ENCODE measurements at regions not wholly inside any gene's neighbourhood (a gene's known extent, or its start where the extent isn't known, plus 50 kb on each side); places are given as distances from the start of the nearest gene placed in this dataset.

DNA sequence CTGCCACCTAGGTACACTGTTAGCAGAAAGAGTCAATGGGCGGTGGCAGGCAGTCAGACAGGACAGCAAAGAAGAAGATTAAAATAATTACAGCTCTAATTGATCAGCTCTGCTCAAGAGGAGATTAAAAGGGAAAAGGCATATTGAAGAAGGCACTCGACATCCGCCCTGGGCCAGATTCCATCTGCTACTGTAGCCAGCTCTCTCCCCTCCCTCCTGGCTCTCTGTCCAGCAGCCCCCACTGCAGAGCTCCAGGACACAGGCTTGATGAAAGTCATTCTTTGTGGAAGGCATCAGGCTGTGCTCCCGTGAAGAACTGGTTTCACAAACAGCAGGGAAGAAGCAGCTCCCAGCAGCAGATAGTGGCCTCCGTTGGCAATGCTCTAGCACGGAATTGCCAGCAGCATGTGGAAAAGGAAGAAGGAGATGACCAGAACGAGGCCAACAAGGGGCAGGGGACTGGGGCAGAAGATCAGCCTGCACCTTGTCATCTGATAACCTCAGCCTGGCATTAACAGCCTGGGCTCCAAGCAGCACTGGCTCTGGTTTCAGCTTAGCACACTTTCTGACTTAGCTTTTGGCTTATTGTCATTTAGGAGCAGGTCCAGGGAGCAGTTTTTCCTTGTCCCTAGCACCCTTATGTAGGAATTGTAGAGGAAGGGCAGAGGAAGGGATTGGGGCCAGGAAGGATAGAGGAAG is 465.9 kb downstream of the KIF16B start:
- BruUV-seq (replicated peaks), result no TSS peak
- ChIA-PET CTCF (interaction anchor here (0.8 kb wide), 1 partner anchor 8 kb away, joined by 3 read pairs; no protein-coding TSS in a partner anchor), POLR2A (no interaction called here)
- TF ChIP-seq, protein P1, sequence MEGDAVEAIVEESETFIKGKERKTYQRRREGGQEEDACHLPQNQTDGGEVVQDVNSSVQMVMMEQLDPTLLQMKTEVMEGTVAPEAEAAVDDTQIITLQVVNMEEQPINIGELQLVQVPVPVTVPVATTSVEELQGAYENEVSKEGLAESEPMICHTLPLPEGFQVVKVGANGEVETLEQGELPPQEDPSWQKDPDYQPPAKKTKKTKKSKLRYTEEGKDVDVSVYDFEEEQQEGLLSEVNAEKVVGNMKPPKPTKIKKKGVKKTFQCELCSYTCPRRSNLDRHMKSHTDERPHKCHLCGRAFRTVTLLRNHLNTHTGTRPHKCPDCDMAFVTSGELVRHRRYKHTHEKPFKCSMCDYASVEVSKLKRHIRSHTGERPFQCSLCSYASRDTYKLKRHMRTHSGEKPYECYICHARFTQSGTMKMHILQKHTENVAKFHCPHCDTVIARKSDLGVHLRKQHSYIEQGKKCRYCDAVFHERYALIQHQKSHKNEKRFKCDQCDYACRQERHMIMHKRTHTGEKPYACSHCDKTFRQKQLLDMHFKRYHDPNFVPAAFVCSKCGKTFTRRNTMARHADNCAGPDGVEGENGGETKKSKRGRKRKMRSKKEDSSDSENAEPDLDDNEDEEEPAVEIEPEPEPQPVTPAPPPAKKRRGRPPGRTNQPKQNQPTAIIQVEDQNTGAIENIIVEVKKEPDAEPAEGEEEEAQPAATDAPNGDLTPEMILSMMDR (IDR thresholded peaks at IDR 0.05; ENCODE audit: unreplicated experiment), result no peak
- intact Hi-C loops (cut with micrococcal nuclease), result no loop called here
- Mint-ChIP-seq H3K4me3 (ENCODE audit: unreplicated experiment) (no peak overlapping the region), H3K27ac (ENCODE audit: low read depth, unreplicated experiment) (no peak overlapping the region), H3K9me3 (ENCODE audit: unreplicated experiment) (no peaks in the 10 kb centered on the region), H3K36me3 (ENCODE audit: insufficient read depth, unreplicated experiment) (no peaks in the 10 kb centered on the region), H3K4me1 (ENCODE audit: insufficient read depth, unreplicated experiment) (no peaks in the 10 kb centered on the region), H3K27me3 (ENCODE audit: insufficient read depth, unreplicated experiment) (no peaks in the 10 kb centered on the region)
- no peak for DNase-seq (ENCODE audit: unreplicated experiment)

DNA sequence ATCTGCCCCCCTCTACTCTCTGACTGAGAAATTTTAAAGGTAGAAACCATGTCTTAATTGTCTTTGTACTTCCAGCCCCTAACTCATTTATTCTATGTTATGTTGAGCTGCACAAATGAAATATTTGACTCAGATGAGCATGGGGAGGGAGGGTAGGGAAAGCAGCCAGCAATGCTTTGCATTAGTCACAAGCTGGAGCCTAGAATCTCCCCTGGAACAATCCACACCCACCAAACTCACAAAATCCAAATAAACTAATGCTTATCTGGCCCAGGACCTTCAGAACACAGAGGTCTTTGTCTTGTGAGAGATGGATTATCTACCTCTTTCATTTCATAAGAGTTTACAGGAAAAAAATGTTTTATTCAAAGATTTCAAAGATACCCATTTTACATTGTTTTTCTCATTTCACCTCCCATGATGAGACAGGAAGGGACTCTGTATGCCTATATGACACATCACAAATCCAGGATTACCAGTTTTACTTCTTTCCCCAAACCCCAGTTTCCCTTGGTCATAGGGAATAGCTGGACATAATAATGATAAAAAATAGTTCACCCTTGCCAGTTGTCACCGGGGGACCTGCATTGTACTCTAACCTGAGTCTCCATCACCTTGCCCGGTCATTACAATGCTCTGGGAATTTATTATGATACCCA is 466.9 kb downstream of the KIF16B start:
- CTCF ChIA-PET, result interaction anchor here (1.0 kb wide), 1 partner anchor 32 kb away, joined by 3 read pairs; no protein-coding TSS in a partner anchor
- TF ChIP-seq, protein P1 (IDR thresholded peaks at IDR 0.05; ENCODE audit: unreplicated experiment), result no peak
- intact Hi-C loops (cut with micrococcal nuclease), result no loop called here
- BruUV-seq (replicated peaks), result no TSS peak
- POLR2A ChIA-PET, result no interaction called here
- no peak for DNase-seq (ENCODE audit: unreplicated experiment)
- no peaks in the 10 kb centered on the region for H3K36me3 Mint-ChIP-seq (ENCODE audit: insufficient read depth, unreplicated experiment)
- no peaks in the 10 kb centered on the region for H3K9me3 Mint-ChIP-seq (ENCODE audit: unreplicated experiment)
- no peak overlapping the region for H3K27ac Mint-ChIP-seq (ENCODE audit: low read depth, unreplicated experiment)
- H3K27me3 Mint-ChIP-seq (ENCODE audit: insufficient read depth, unreplicated experiment), result no peaks in the 10 kb centered on the region
- no peak overlapping the region for H3K4me3 Mint-ChIP-seq (ENCODE audit: unreplicated experiment)
- H3K4me1 Mint-ChIP-seq (ENCODE audit: insufficient read depth, unreplicated experiment), result no peaks in the 10 kb centered on the region

DNA sequence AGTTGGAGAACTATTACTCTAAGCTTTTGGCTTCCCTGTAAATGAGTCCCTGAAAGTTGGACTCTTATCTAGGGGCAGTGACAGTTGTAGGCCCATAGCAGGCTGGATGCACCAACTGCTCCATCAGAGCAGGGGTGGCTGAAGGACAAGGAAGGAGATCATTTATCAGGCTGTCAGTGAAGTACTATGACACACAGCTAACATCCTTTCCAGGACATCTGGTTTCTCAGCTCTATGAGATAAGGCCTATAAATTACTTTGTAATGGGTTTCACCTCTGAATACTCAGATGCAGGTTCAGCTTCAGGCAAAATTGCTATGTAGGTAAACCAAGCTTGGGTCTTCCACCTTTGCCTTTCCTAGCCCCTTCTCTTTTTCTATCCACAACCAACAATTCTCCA is 468.5 kb downstream of the KIF16B start:
- H3K36me3 Mint-ChIP-seq (ENCODE audit: insufficient read depth, unreplicated experiment), result no peaks in the 10 kb centered on the region
- ChIA-PET CTCF (interaction anchor here (0.6 to 0.8 kb wide), 2 partner anchors 9 to 246 kb away, joined by 3 read pairs; no protein-coding TSS in a partner anchor), POLR2A (interaction anchor here (0.5 kb wide), 1 partner anchor 353 kb away, joined by 4 read pairs; no protein-coding TSS in a partner anchor)
- DNase-seq (ENCODE audit: unreplicated experiment), result no peak
- BruUV-seq (replicated peaks), result no TSS peak
- H3K27ac Mint-ChIP-seq (ENCODE audit: low read depth, unreplicated experiment), result no peak overlapping the region
- H3K4me1 Mint-ChIP-seq (ENCODE audit: insufficient read depth, unreplicated experiment), result no peaks in the 10 kb centered on the region
- intact Hi-C loops (cut with micrococcal nuclease), result no loop called here
- H3K9me3 Mint-ChIP-seq (ENCODE audit: unreplicated experiment), result no peaks in the 10 kb centered on the region
- TF ChIP-seq, protein P1 (IDR thresholded peaks at IDR 0.05; ENCODE audit: unreplicated experiment), result no peak
- H3K4me3 Mint-ChIP-seq (ENCODE audit: unreplicated experiment), result no peak overlapping the region
- H3K27me3 Mint-ChIP-seq (ENCODE audit: insufficient read depth, unreplicated experiment), result no peaks in the 10 kb centered on the region

Data from MCF 10A (cell line).